ENCODE measurements at regions not wholly inside any gene's neighbourhood (a gene's known extent, or its start where the extent isn't known, plus 50 kb on each side); places are given as distances from the start of the nearest gene placed in this dataset.

DNA sequence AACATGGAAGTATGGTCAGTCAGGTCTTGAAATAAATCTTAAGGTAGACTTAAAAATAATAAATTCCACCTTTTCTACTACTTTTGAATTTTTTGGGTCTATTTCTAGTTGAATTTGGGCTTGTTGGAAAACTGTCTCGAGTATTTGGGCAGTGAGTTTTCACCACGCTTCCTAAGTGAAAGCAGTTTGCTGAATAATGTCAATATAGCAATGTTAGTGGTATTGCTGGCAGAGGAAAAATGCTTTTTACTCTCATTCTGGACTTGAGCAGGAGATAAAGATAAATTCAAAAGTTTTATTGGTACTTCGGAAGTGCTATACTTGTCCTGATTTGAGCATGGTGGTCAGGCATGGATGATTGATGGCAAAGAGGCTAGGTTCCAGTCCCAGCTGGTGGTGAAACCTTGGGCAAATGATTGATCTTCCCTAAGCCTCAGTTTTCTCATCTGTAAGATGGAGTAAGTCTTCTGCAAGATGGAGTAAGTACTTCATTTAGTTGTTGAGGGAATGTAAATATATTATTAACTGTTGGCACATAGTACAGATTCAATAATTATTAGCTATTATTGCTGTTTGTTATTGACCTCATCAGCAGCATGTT is 503.5 kb upstream of the ZEB2 start:
- Mint-ChIP-seq H3K4me3 (peak overlapping the region; percentile 36), H3K9me3 (ENCODE audit: insufficient read depth) (no peaks in the 10 kb centered on the region), H3K27me3 (no peaks in the 10 kb centered on the region), H3K4me1 (peaks cover 22% of the 10 kb centered on the region), H3K27ac (no peak overlapping the region)
- no peaks in the 10 kb centered on the region for H3K27me3 ChIP-seq (replicated peaks in 1 of 4; ENCODE audit: control extremely low read depth in 1 of 4, control insufficient read depth in 3 of 4, insufficient read depth in 4 of 4, low read length in 3 of 4)
- no peaks in the 10 kb centered on the region for H3K79me2 ChIP-seq (ENCODE audit: control insufficient read depth, insufficient read depth, low read length)
- WGBS (ENCODE audit: insufficient coverage) = 93% methylated on average over 3 of the region's 3 CpGs
- intact Hi-C loops (cut with micrococcal nuclease) = no loop called here
- no peak overlapping the region for H3K9ac ChIP-seq (ENCODE audit: low read length)
- peaks cover 6 to 11% of the 10 kb centered on the region in 2 donors for H3K4me1 ChIP-seq (ENCODE audit: control insufficient read depth in 2 of 2, insufficient read depth in 2 of 2, low read length in 2 of 2)
- DNase-seq (no peak), ATAC-seq (ENCODE audit: low read depth) (no peak)
- H3K4me2 ChIP-seq (replicated peaks; ENCODE audit: low read depth, low read length, poor library complexity, severe bottlenecking) = no peak overlapping the region
- CTCF ChIA-PET = no interaction called here
- no peak overlapping the region for H3K4me3 ChIP-seq (ENCODE audit: control extremely low read depth in 1 of 5, extremely low read depth in 1 of 5, insufficient read depth in 1 of 5, low read depth in 2 of 5, low read length in 4 of 5)
- H3K36me3 ChIP-seq (replicated peaks in 1 of 2; ENCODE audit: control extremely low read depth in 1 of 2, control insufficient read depth in 1 of 2, extremely low read depth in 1 of 2, insufficient read depth in 2 of 2, low read length in 1 of 2) = no peaks in the 10 kb centered on the region
- POLR2A ChIA-PET = no interaction called here
- no peak overlapping the region for H2AFZ ChIP-seq (ENCODE audit: insufficient read depth, low read depth, low read length, poor library complexity, severe bottlenecking)
- H3K27ac ChIP-seq (ENCODE audit: low read length in 2 of 2) = no peak overlapping the region
- no peaks in the 10 kb centered on the region for H4K20me1 ChIP-seq (ENCODE audit: control insufficient read depth, insufficient read depth, low read length, poor library complexity, severe bottlenecking)
- no peak for TF ChIP-seq EZH2 (IDR thresholded peaks at IDR 0.05; ENCODE audit: borderline replicate concordance, insufficient read depth, low read depth, low read length, poor library complexity, severe bottlenecking)
- no peak for TF ChIP-seq CTCF (IDR thresholded peaks at IDR 0.05)
- H3K9me3 ChIP-seq (ENCODE audit: control extremely low read depth in 1 of 3, control insufficient read depth in 2 of 3, insufficient read depth in 1 of 3, low read length in 2 of 3) = no peaks in the 10 kb centered on the region

- POLR2A ChIA-PET = no interaction called here
- ATAC-seq (ENCODE audit: low read depth) = no peak
These were observed 502.9 kb upstream of the ZEB2 start for GRCh38 chr2:145022666-145023333.

More at GRCh38 chr2:145022666-145023333, 502.9 kb upstream of the ZEB2 start:
- no peak for TF ChIP-seq CTCF (IDR thresholded peaks at IDR 0.05)
- TF ChIP-seq EZH2 (IDR thresholded peaks at IDR 0.05; ENCODE audit: borderline replicate concordance, insufficient read depth, low read depth, low read length, poor library complexity, severe bottlenecking) = no peak
- Mint-ChIP-seq H3K4me3 (peak overlapping the region; percentile 36), H3K9me3 (ENCODE audit: insufficient read depth) (no peaks in the 10 kb centered on the region), H3K4me1 (peaks cover 22% of the 10 kb centered on the region), H3K27ac (no peak overlapping the region), H3K27me3 (no peaks in the 10 kb centered on the region)
- H3K27me3 ChIP-seq (replicated peaks in 1 of 4; ENCODE audit: control extremely low read depth in 1 of 4, control insufficient read depth in 3 of 4, insufficient read depth in 4 of 4, low read length in 3 of 4) = no peaks in the 10 kb centered on the region
- no peak overlapping the region for H3K27ac ChIP-seq (ENCODE audit: low read length in 2 of 2)
- no peaks in the 10 kb centered on the region for H3K36me3 ChIP-seq (replicated peaks in 1 of 2; ENCODE audit: control extremely low read depth in 1 of 2, control insufficient read depth in 1 of 2, extremely low read depth in 1 of 2, insufficient read depth in 2 of 2, low read length in 1 of 2)
- DNase-seq = peak; percentile 5
- H2AFZ ChIP-seq (ENCODE audit: insufficient read depth, low read depth, low read length, poor library complexity, severe bottlenecking) = peak overlapping the region; percentile 34
- CTCF ChIA-PET = no interaction called here
- no peak overlapping the region for H3K4me3 ChIP-seq (ENCODE audit: control extremely low read depth in 1 of 5, extremely low read depth in 1 of 5, insufficient read depth in 1 of 5, low read depth in 2 of 5, low read length in 4 of 5)
- intact Hi-C loops (cut with micrococcal nuclease) = no loop called here
- no peaks in the 10 kb centered on the region for H4K20me1 ChIP-seq (ENCODE audit: control insufficient read depth, insufficient read depth, low read length, poor library complexity, severe bottlenecking)
- peak overlapping the region; percentile 12 for H3K4me2 ChIP-seq (replicated peaks; ENCODE audit: low read depth, low read length, poor library complexity, severe bottlenecking)
- H3K79me2 ChIP-seq (ENCODE audit: control insufficient read depth, insufficient read depth, low read length) = no peaks in the 10 kb centered on the region
- peaks cover 6 to 11% of the 10 kb centered on the region in 2 donors for H3K4me1 ChIP-seq (ENCODE audit: control insufficient read depth in 2 of 2, insufficient read depth in 2 of 2, low read length in 2 of 2)
- H3K9me3 ChIP-seq (ENCODE audit: control extremely low read depth in 1 of 3, control insufficient read depth in 2 of 3, insufficient read depth in 1 of 3, low read length in 2 of 3) = no peaks in the 10 kb centered on the region
- no peak overlapping the region for H3K9ac ChIP-seq (ENCODE audit: low read length)
- 60% methylated on average over 1 of the region's 5 CpGs for WGBS (ENCODE audit: insufficient coverage)
